GM21447 (cell line): ENCODE measurements at regions not wholly inside any gene's neighbourhood (a gene's known extent, or its start where the extent isn't known, plus 50 kb on each side); places are given as distances from the start of the nearest gene placed in this dataset.

Experiments used
- ATAC-seq: cut with Tn5 transposase; IDR thresholded peaks from one replicate; pipeline ENCODE4 v1.9.1; 2021; ENCODE audit not compliant: unreplicated experiment

GRCh38 chr20:24761220-24762065 lies 187.6 kb upstream of the CST7 start:
- no peak for ATAC-seq

- ATAC-seq, result no peak
Observed at GRCh38 chr20:24762371-24762770, 186.7 kb upstream of the CST7 start.

- ATAC-seq, result no peak
Observed at GRCh38 chr20:24762791-24763350, 186.2 kb upstream of the CST7 start.

- no peak for ATAC-seq
Observed at GRCh38 chr20:24763386-24764026, 185.6 kb upstream of the CST7 start.

GRCh38 chr20:24764027-24764793 lies 184.9 kb upstream of the CST7 start:
- ATAC-seq, result no peak

- ATAC-seq, result no peak
Observed at GRCh38 chr20:24764794-24765202, 184.3 kb upstream of the CST7 start.

GRCh38 chr20:24765316-24766142 lies 183.5 kb upstream of the CST7 start:
- no peak for ATAC-seq

- no peak for ATAC-seq
Observed at GRCh38 chr20:24766143-24766527, 182.9 kb upstream of the CST7 start.

GRCh38 chr20:24766826-24767622 lies 182.0 kb upstream of the CST7 start:
- ATAC-seq, result no peak

GRCh38 chr20:24767623-24768100 lies 181.4 kb upstream of the CST7 start:
- no peak for ATAC-seq

GRCh38 chr20:24768201-24768636 lies 180.8 kb upstream of the CST7 start:
- no peak for ATAC-seq

GRCh38 chr20:24768713-24769601 lies 180.1 kb upstream of the CST7 start:
- no peak for ATAC-seq

GRCh38 chr20:24769878-24770627 lies 179.0 kb upstream of the CST7 start:
- ATAC-seq, result no peak

GRCh38 chr20:24770628-24771541 lies 178.2 kb upstream of the CST7 start:
- no peak for ATAC-seq

- ATAC-seq, result no peak
Observed at GRCh38 chr20:24771542-24772061, 177.5 kb upstream of the CST7 start.

GRCh38 chr20:24772667-24773066 lies 176.4 kb upstream of the CST7 start:
- ATAC-seq, result no peak

- no peak for ATAC-seq
Observed at GRCh38 chr20:24773168-24773567, 175.9 kb upstream of the CST7 start.
